ENCODE measurements at regions not wholly inside any gene's neighbourhood (a gene's known extent, or its start where the extent isn't known, plus 50 kb on each side); places are given as distances from the start of the nearest gene placed in this dataset.

- Histone ChIP-seq H3K4me2 (ENCODE audit: low read length) (no peak overlapping the region), H3K27ac (no peak overlapping the region), H3K79me2 (no peaks in the 10 kb centered on the region), H3K4me3 (ENCODE audit: low read depth, low read length) (no peak overlapping the region), H3K9me3 (ENCODE audit: control insufficient read depth, low read length) (no peaks in the 10 kb centered on the region), H3K9ac (no peak overlapping the region), H2AFZ (no peak overlapping the region), H3K36me3 (ENCODE audit: control insufficient read depth, insufficient read depth, low read length) (no peaks in the 10 kb centered on the region), H3K27me3 (ENCODE audit: control insufficient read depth, insufficient read depth, low read length) (no peaks in the 10 kb centered on the region), H3K4me1 (peaks cover 7% of the 10 kb centered on the region)
- TF ChIP-seq CTCF (IDR thresholded peaks at IDR 0.05): no peak
Measured at GRCh38 chr1:228987286-228987685, 252.0 kb downstream of the RHOU start.

DNA sequence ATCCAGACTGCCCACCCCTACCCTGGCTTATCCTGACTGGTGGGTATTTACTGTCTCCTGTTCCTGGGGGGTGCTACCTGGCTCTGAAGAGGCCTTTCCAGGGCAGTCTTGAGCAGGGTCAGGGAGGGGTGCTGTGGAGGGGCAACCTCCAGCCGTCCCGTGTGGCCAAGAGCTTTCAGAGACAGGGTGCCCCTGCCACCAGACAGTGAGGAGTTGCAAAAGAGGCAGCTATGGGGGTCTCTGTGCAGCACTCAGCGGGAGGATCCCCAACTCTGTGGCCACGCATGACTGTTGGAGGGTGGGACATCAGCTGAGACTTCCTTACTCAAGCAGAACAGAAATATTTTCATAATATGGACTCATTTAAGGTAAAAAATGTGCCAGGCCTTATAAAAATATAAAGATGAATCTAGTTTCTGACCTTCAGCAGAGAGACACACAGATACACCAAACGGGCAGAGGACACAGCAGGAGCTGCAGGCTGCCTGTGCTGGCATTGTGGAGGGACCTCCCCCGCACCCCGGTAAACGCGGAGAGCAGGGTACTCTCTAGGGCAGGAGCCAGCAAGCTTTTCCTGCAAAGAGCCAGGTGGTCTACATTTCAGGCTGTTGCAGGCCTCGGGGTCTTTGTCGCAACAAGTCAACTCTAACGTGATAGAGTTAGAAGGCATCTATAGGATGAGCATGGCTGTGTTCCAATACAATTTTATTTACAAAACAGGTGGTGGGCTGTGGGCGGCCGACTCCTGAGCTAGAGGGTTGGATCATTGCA, 252.6 kb downstream of the RHOU start:
- H3K9me3 ChIP-seq (ENCODE audit: control insufficient read depth, low read length): no peaks in the 10 kb centered on the region
- H3K9ac ChIP-seq: no peak overlapping the region
- peaks cover 7% of the 10 kb centered on the region for H3K4me1 ChIP-seq
- H3K27ac ChIP-seq: no peak overlapping the region
- H3K36me3 ChIP-seq (ENCODE audit: control insufficient read depth, insufficient read depth, low read length): no peaks in the 10 kb centered on the region
- TF ChIP-seq CTCF (IDR thresholded peaks at IDR 0.05): no peak
- no peaks in the 10 kb centered on the region for H3K79me2 ChIP-seq
- no peaks in the 10 kb centered on the region for H3K27me3 ChIP-seq (ENCODE audit: control insufficient read depth, insufficient read depth, low read length)
- no peak overlapping the region for H2AFZ ChIP-seq
- H3K4me3 ChIP-seq (ENCODE audit: low read depth, low read length): no peak overlapping the region
- H3K4me2 ChIP-seq (ENCODE audit: low read length): no peak overlapping the region

GRCh38 chr1:228988664-228989063, 253.4 kb downstream of the RHOU start:
- no peak overlapping the region for H3K4me2 ChIP-seq (ENCODE audit: low read length)
- H3K27ac ChIP-seq: no peak overlapping the region
- no peaks in the 10 kb centered on the region for H3K79me2 ChIP-seq
- H3K4me1 ChIP-seq: peaks cover 7% of the 10 kb centered on the region
- H3K9ac ChIP-seq: no peak overlapping the region
- no peak overlapping the region for H3K4me3 ChIP-seq (ENCODE audit: low read depth, low read length)
- H2AFZ ChIP-seq: no peak overlapping the region
- no peaks in the 10 kb centered on the region for H3K9me3 ChIP-seq (ENCODE audit: control insufficient read depth, low read length)
- no peaks in the 10 kb centered on the region for H3K27me3 ChIP-seq (ENCODE audit: control insufficient read depth, insufficient read depth, low read length)
- no peak for TF ChIP-seq CTCF (IDR thresholded peaks at IDR 0.05)
- no peaks in the 10 kb centered on the region for H3K36me3 ChIP-seq (ENCODE audit: control insufficient read depth, insufficient read depth, low read length)

GRCh38 chr1:228989176-228989575, 253.9 kb downstream of the RHOU start:
- no peaks in the 10 kb centered on the region for H3K79me2 ChIP-seq
- TF ChIP-seq CTCF (IDR thresholded peaks at IDR 0.05): no peak
- no peaks in the 10 kb centered on the region for H3K27me3 ChIP-seq (ENCODE audit: control insufficient read depth, insufficient read depth, low read length)
- no peaks in the 10 kb centered on the region for H3K9me3 ChIP-seq (ENCODE audit: control insufficient read depth, low read length)
- no peak overlapping the region for H2AFZ ChIP-seq
- no peaks in the 10 kb centered on the region for H3K36me3 ChIP-seq (ENCODE audit: control insufficient read depth, insufficient read depth, low read length)
- no peak overlapping the region for H3K27ac ChIP-seq
- H3K9ac ChIP-seq: no peak overlapping the region
- no peak overlapping the region for H3K4me3 ChIP-seq (ENCODE audit: low read depth, low read length)
- H3K4me2 ChIP-seq (ENCODE audit: low read length): no peak overlapping the region
- H3K4me1 ChIP-seq: peaks cover 7% of the 10 kb centered on the region

- H3K4me1 ChIP-seq: peaks cover 7% of the 10 kb centered on the region
- no peaks in the 10 kb centered on the region for H3K36me3 ChIP-seq (ENCODE audit: control insufficient read depth, insufficient read depth, low read length)
- H3K4me3 ChIP-seq (ENCODE audit: low read depth, low read length): no peak overlapping the region
- H3K27me3 ChIP-seq (ENCODE audit: control insufficient read depth, insufficient read depth, low read length): no peaks in the 10 kb centered on the region
- no peak overlapping the region for H3K9ac ChIP-seq
- H3K4me2 ChIP-seq (ENCODE audit: low read length): peak overlapping the region; percentile 36
- peak overlapping the region; percentile 66 for H2AFZ ChIP-seq
- H3K79me2 ChIP-seq: no peaks in the 10 kb centered on the region
- H3K27ac ChIP-seq: peak overlapping the region; percentile 42
- no peaks in the 10 kb centered on the region for H3K9me3 ChIP-seq (ENCODE audit: control insufficient read depth, low read length)
- no peak for TF ChIP-seq CTCF (IDR thresholded peaks at IDR 0.05)
Measured at GRCh38 chr1:228989676-228989991, 254.4 kb downstream of the RHOU start.

Data from parathyroid adenoma (tissue), 2 donors.